AG20443 (cell line): ENCODE measurements at regions not wholly inside any gene's neighbourhood (a gene's known extent, or its start where the extent isn't known, plus 50 kb on each side); places are given as distances from the start of the nearest gene placed in this dataset.
A peak's percentile ranks its signal among the peaks of the same experiment; 100 is the strongest.

Source experiments
- DNase-seq: peaks from one replicate; pipeline ENCODE4 v3.0.0; 2012; ENCODE audit warnings: low spot score, mixed read lengths

DNA sequence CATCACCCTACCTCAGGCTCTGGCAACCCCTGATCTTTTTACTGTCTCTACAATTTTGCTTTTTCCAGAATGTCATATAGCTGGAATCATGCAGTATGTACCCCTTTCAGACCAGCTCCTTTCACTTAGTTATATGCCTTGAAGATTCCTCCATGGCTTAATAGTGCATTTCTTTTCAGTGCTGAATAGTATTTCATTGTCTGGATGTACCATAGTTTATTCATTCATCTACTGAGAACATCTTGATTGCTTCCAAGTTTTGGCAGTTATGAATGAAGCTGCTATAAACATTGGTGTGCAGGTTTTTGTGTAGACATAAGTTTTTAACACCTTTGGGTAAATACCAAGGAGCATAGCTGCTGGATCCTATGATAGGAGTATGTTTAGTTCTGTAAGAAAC, 50.8 kb upstream of the ANP32A start:
- no peak for DNase-seq

DNA sequence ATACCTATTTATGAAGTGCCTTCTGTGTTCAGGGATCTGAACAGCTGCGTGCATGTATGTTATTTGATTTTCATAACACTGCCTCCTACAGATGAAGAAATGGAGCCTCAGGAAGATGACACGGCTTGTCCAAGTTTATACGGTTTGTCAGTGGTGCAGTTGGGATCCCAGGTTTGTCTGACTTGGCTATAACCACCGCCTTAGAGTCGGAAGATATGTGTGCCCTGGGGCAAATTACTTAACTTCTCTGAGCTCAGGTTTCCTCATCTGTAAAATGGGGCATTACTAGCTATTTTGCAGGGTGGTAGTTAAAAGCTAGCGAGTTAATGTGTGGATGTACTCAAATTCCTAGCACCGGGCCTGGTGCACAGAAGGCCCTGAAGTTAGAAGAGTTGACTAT, 54.1 kb upstream of the ANP32A start:
- no peak for DNase-seq

DNA sequence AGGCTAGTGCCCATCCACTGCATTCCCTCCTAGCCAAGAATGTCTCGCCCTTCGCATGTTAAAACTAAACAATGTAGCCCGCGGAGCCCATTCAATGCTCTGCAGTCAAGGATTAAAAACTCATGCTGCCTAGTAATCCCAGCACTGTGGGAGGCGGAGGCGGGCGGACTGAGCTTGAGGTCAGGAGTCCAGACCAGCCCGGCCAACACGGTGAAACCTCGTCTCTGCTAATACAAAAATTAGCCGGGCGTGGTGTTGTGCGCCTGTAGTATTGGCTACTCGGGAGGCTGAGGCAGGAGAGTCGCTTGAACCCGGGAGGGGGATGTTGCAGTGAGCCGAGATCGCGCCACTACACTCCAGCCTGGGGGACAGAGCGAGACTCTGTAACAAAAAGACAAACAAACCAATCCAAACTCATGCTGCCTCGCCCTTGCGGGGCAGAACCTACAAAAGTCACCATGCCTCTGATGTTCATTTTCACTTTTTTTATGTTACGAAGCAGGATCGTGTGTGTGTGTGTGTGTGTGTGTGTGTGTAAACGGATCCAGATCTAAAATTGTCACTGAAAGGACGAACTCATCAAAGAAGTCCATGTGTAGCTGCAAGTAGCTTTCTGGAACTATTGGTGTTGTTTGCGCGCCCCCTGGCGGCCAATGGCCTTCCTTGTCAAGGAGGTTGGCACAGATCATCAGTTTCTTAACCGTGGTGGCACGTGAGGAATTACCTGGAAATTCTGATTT, 54.8 kb upstream of the SPESP1 start:
- DNase-seq: peak; percentile 87

DNA sequence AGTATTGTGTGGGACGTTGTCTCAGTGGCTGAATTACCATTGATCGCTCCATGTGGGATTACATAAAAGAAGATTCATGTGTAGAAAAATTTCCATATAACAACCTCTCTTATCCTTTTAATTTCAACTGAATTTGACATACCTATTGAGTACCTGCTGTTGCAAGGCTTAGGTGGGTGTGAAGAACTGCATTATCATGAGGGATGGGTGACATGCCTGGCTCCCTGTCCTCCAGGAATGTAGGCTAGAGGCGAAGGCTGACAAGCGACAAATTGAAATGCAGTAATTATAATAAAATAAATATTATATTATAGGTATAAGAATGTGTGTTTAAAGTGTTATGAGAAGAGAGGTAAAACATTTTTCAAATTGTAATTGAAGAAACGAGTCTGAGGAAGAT, 52.7 kb upstream of the SPESP1 start:
- DNase-seq: no peak

DNA sequence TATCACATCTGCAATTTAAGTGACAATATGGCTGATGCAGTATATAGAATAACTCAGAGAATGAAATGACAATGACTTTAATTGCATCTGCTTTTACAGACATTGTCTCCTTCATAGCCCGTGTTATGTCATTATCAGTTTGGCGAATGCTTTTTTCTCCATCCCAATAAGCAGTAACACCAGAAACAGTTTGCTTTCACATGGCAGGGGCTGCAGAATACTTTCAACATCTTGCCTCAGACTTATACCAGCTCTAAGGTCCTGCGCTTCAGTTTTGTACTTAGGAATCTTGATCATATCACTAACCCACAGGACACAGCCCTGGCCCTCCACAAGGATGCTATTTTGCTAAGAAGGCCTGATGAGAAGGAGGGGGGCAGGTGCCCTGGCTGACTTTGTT, 49.9 kb upstream of the SPESP1 start:
- no peak for DNase-seq
